ENCODE measurements at regions not wholly inside any gene's neighbourhood (a gene's known extent, or its start where the extent isn't known, plus 50 kb on each side); places are given as distances from the start of the nearest gene placed in this dataset.

- TF ChIP-seq CTCF (conservative IDR thresholded peaks at IDR 0.05; ENCODE audit: low read length), result no peak
- TF ChIP-seq EZH2phosphoT487 (IDR thresholded peaks at IDR 0.05; ENCODE audit: borderline replicate concordance, low read depth, low read length), result no peak
Measured at GRCh38 chr6:153957394-153957793, 81.6 kb upstream of the OPRM1 start.
